Motor neuron (in vitro differentiated cells): ENCODE measurements at regions not wholly inside any gene's neighbourhood (a gene's known extent, or its start where the extent isn't known, plus 50 kb on each side); places are given as distances from the start of the nearest gene placed in this dataset.

Experiments
- ATAC-seq, 8 experiments: fragments of 200-7000 bp; cut with Tn5 transposase; replicated peaks in 6 of 8; 2 replicates each; pipeline ENCODE4 v1.8.0; 2021; ENCODE audit warnings: mild to moderate bottlenecking in 8 of 8, moderate library complexity in 8 of 8
- H3K27ac ChIP-seq, 2 donors: fragments of 250-450 bp; sonication (Bioruptor Pico); 2 replicates each; pipeline ENCODE4 v1.9.0; 2021; ENCODE audit warnings: antibody characterized with exemption in 2 of 2, mild to moderate bottlenecking in 2 of 2, moderate library complexity in 1 of 2
- H3K4me1 ChIP-seq, 2 donors: fragments of 250-450 bp; sonication (Bioruptor Pico); replicated peaks in 1 of 2; 2 replicates each; pipeline ENCODE4 v1.6.1; 2021; ENCODE audit warnings: antibody characterized with exemption in 2 of 2, mild to moderate bottlenecking in 2 of 2, moderate library complexity in 1 of 2
- H3K4me3 ChIP-seq, 5 donors: fragments of 250-450 bp; sonication (Bioruptor Pico); 2 replicates each; pipeline ENCODE4 v1.9.0; 2021; ENCODE audit warnings: antibody characterized with exemption in 5 of 5, mild to moderate bottlenecking in 5 of 5, moderate library complexity in 4 of 5
- WGBS, 10 experiments: fragments of 450-650 bp; shearing (Covaris generic); methylation state at CpG; one replicate each; pipeline ENCODE4 v1.0.0; 2022; 5-methylcytosine and 5-hydroxymethylcytosine counted together
- in situ Hi-C, 9 experiments: fragments of 400-800 bp; cut with MboI; loops; one replicate each; pipeline ENCODE4 v1.15.0; 2021; ENCODE audit warnings: low sequenced_read_pairs in 9 of 9, low pct_unique_long_range_greater_than_20kb in 2 of 9; ENCODE audit not compliant: unreplicated experiment in 9 of 9

DNA sequence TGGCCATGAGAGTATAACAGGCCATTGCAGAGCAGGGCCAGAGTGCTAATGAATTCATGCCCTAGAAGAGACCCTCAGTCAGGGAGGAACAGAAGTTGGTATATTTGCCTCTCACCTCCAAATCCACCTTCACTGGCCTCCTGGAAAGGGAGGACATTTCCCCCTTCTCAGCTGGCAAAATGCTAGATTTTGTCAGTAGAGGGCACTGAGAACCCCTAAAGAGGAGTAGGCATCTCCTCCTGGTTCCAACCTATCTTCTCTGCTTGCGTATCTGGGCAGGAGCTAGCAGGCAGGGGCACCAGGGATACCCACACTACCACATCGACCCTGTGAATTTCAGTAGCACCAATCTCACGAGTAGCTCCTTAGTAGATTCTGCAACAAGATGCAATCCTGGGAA is 79.8 kb upstream of the GHITM start:
- 0 to 100% (median 67%) methylated on average over 1 to 2 of the region's 3 CpGs; no CpG with 5 or more reads in 7 of the 10 experiments for WGBS, 10 experiments
- no peak overlapping the region for H3K27ac ChIP-seq
- ATAC-seq, result peak in 2 of 8 experiments; percentile 33 to 41
- H3K4me3 ChIP-seq, result no peak overlapping the region
- no peaks in the 10 kb centered on the region for H3K4me1 ChIP-seq
- in situ Hi-C loops, result no loop called here

DNA sequence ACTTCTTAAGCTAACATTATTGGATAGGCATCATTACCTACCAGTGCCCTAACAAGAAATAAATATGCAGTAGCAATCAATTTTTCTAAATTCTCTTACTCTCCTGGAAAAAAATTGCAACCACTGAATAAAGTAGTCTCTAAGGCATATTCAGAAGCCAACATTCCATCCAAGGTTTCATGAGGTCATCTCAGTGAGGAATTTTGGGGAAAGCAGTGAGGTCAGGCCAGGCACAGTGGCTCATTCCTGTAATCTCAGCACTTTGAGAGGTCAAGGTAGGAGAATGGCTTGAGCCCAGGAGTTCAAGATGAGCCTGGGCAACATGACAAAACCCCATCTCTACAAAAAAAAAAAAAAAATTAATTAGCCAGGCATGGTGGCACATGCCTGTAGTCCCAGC is 75.9 kb upstream of the GHITM start:
- in situ Hi-C loops, result no loop called here
- ATAC-seq, result peak in 1 of 8 experiments; percentile 9
- Histone ChIP-seq H3K4me3 (no peak overlapping the region), H3K27ac (no peak overlapping the region), H3K4me1 (no peaks in the 10 kb centered on the region)

DNA sequence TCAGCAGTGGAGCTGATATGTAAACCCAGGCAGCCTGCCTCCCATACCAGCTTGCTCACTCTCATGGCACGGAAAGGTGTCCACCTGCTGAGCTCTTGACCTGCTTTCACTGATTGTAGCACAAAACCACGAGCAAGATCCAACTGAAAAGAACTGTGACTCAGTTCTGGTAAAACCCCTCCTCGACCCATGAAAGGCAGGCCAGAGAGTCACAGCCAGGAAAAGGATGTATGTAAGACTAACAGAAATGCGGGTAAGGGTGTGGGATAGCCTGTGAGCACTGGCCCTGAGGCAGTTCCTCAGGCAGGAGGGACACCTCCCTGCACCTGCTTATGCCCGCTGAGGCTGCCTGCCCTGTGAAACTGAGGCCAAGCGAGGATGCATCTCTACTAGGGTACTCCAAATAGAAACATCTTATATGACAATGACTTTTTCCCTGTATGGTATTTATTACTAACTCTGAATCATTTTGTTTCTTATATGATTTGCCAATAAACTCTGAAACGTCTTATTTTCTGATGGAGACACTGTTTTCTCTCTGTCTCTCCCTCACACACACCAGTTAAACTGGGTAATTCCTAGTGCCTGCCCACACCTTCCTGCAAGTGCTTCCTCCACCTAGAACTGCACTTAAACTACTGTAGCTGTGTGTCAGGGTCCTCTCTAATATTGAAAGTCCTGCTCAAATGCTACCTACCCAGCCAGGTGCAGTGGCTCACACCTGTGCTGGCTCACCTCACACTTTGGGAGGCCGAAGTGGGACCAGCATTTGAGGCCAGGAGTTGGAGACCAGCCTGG is 73.3 kb upstream of the GHITM start:
- no peak overlapping the region for H3K4me3 ChIP-seq
- no peaks in the 10 kb centered on the region for H3K4me1 ChIP-seq
- 0 to 80% (median 70%) methylated on average over 2 to 8 of the region's 8 CpGs; no CpG with 5 or more reads in 1 of the 10 experiments for WGBS, 10 experiments
- peak in 3 of 8 experiments; percentile 39 to 97 (median 97) for ATAC-seq
- in situ Hi-C loops, result no loop called here
- no peak overlapping the region for H3K27ac ChIP-seq

DNA sequence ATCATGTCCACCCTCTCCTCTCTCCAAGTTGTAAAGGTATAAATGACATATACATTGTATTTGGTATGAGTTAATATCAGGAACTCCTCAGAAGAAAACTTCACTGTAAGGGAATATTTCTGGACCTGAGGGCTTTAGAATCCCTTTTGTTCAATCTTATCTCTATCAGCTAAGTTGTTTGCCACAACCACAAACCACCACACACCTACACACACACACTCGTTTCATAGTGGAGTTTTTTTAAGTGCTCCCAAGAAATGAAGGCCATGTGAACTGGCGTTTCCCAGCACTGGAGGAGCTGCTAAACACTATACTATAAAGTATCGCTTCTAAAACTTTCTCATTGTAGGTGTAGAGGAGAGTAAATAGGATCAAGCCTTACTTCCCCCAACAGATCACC is 64.8 kb upstream of the GHITM start:
- H3K27ac ChIP-seq, result no peak overlapping the region
- no peak for ATAC-seq
- WGBS, 10 experiments, result 0 to 86% (median 80%) methylated on average over 1 to 2 of the region's 3 CpGs; no CpG with 5 or more reads in 5 of the 10 experiments
- H3K4me3 ChIP-seq, result no peak overlapping the region
- in situ Hi-C loops, result no loop called here
- no peaks in the 10 kb centered on the region for H3K4me1 ChIP-seq

DNA sequence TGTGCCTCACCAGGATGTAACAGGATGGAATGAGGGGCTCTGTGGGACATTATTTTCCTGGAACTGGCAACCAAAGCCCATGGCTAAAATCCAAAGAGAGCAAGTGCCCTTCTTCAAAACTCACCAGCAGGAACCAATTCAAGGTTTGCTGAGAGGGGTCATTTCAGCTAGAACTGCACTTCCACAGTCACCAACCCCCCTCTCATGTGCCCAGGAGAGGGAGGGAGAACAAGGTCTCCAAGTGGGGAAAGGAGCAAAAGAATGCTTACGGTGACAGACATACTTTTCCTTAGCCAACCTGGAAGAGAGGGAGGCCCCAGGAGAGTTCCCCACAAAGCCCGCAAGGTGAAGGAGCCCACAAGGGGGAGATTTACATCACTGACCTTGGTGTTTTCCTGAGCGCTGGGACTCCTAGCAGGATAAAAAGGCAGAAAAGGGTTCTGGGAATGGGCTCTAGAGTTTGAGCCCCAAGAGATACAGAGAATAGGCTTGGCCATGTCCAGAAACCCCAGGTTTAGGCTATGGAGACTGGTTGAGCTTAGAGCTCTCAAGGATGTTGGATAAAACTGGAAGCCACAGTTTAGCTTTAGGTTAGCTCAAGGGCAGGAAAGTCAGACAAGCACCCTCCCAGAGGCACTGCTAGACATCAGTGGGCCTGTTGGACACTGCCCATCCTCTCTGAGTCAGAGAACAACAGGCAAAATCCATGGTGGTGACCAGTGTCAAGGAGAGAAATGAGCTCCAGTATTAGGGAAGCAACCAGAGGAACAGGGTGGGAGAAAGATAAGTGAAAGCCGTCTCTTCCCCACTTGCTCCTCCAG is 63.9 kb upstream of the GHITM start:
- in situ Hi-C loops, result no loop called here
- H3K4me1 ChIP-seq, result no peaks in the 10 kb centered on the region
- no peak overlapping the region for H3K4me3 ChIP-seq
- WGBS, 10 experiments, result 55 to 100% (median 89%) methylated on average over 1 to 3 of the region's 4 CpGs; no CpG with 5 or more reads in 2 of the 10 experiments
- ATAC-seq, result peak in 3 of 8 experiments; percentile 16 to 77 (median 71)
- H3K27ac ChIP-seq, result no peak overlapping the region

DNA sequence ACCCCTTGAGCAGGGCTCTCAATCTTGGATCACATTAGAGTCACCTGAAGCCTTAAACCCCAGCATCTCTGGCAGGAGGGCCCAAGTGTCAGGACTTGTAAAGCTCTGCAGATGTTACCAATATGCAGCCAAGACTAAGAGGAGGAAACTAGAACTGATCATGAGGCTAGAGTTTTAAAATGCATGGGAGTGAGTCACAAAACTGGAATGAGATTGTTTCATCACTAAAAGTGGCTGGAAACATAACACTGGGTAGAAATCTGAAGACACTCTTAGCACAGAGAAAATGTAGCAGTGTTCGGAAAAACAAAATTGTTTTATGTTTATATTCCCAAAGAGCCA is 63.3 kb upstream of the GHITM start:
- peak in 3 of 8 experiments; percentile 93 to 95 (median 93) for ATAC-seq
- H3K4me3 ChIP-seq, result no peak overlapping the region
- no peak overlapping the region for H3K27ac ChIP-seq
- WGBS, 10 experiments, result 0 to 100% (median 94%) methylated on average over 1 of the region's 1 CpG; no CpG with 5 or more reads in 2 of the 10 experiments
- no peaks in the 10 kb centered on the region for H3K4me1 ChIP-seq
- in situ Hi-C loops, result no loop called here

DNA sequence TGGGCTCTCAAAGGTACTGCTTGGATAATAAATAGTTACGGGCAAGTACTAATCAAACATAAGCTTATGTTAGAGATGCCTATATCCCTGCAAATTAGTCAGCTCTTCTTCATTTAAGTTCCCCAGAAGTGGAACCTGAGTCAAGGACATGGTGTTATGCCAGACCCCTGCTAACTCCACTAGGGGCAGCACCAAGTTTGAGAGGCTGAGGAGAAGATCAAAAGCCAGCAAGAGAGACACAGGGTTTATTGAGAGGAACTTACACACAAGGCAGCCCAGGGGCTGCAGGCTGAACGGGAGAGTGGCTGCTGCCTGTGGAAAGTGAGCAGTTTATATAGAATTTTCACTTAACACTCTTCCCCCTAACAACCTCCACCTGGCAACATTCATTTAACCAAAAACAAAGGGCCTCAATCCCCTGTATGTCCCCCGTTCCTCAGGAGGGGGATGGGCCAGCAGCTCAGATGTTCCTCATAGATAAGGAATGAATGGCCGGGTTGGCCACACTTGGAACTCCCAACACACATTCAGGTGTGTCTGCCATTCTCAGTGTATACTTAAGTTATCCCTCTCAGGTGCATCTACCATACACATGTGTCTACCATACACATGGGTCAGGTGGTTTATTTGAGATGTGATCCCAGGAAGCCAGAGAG is 62.6 kb upstream of the GHITM start:
- Histone ChIP-seq H3K4me1 (no peaks in the 10 kb centered on the region), H3K27ac (no peak overlapping the region), H3K4me3 (no peak overlapping the region)
- in situ Hi-C loops, result no loop called here
- WGBS, 10 experiments, result 0 to 100% (median 85%) methylated on average over 1 to 2 of the region's 4 CpGs; no CpG with 5 or more reads in 2 of the 10 experiments
- peak in 3 of 8 experiments; percentile 56 to 83 (median 56) for ATAC-seq

DNA sequence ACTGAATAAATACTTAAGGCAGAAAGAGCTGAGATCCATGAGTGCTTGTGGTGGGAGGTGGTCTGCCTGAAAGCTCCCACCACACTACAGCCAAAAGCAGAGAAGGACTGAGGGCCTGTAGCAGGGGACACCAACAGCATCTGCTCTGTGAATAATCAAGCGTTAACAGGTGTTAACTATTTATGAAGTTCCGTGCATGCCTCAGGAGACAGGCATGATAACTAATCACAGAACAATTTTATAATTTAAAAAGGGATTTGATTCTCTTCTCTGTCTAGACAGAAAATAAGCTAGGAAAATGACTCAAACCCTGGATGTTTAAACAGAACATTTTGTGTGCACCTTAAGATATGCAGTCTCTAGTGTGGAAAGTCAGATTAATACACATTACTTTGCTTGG is 61.5 kb upstream of the GHITM start:
- 65 to 100% (median 94%) methylated on average over 1 to 2 of the region's 2 CpGs; no CpG with 5 or more reads in 4 of the 10 experiments for WGBS, 10 experiments
- no peak for ATAC-seq
- no peak overlapping the region for H3K27ac ChIP-seq
- no peaks in the 10 kb centered on the region for H3K4me1 ChIP-seq
- in situ Hi-C loops, result no loop called here
- no peak overlapping the region for H3K4me3 ChIP-seq

DNA sequence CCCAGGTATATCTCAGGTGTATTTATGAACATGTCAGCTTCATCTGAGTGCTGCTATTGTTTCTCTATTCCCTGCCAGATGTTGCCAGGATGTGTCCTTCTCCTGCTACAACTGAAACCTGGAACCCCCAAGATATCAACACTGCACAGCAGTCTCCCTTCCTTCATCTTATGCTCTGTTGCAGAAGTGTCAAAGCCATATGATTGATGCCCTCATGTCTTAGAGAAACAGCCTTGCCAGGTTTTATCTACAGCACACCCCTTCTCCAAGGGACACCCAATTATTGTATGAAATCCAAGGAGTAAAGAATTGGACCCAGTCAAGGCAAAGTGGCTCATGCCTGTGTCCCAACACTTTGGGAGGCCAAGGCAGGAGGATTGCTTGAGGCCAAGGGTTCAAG is 60.5 kb upstream of the GHITM start:
- in situ Hi-C loops, result no loop called here
- no peak overlapping the region for H3K27ac ChIP-seq
- H3K4me3 ChIP-seq, result no peak overlapping the region
- no peak for ATAC-seq
- H3K4me1 ChIP-seq, result no peaks in the 10 kb centered on the region

DNA sequence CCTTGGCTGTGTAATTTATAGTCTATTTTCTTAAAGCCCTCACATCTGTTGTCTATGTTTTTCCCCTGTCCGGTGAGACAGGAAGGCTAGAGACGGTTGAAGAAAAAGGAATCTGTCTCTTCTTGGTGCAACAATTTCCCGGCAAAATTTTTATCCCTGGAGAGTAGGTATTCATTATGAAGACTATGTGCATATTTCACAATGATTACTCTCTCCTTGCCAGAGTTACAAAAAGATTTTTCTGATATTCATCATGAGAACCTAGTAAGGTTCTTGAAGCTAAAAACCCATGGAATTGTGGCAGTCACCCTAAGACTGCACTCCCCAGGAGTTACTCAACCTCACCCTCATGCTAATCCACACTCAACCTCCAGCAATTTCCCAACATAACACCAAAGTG is 55.0 kb upstream of the GHITM start:
- in situ Hi-C loops, result no loop called here
- Histone ChIP-seq H3K27ac (no peak overlapping the region), H3K4me3 (no peak overlapping the region), H3K4me1 (peaks cover 0 to 8% of the 10 kb centered on the region in 2 donors)
- ATAC-seq, result peak in 2 of 8 experiments; percentile 36 to 45
- WGBS, 10 experiments, result 0 to 100% (median 73%) methylated on average over 1 to 3 of the region's 3 CpGs; no CpG with 5 or more reads in 2 of the 10 experiments

DNA sequence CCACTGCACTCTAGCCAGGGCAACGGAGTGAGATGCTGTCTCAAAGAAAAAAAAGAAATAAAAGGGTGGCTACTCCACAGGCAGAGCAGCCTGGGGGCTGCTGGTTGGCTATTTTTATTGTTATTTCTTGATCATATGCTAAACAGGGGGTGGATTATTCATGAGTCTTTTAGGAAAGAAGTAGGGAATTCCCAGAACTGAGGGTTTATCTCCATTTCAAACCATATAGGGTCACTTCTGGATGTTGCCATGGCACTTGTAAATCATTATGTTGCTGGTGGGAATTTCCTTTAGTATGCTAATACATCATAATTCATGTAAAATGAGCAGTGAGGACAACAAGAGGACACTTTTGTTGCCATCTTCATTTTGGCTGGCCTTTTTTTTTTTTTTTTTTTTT is 52.1 kb upstream of the GHITM start:
- H3K27ac ChIP-seq, result no peak overlapping the region
- H3K4me3 ChIP-seq, result no peak overlapping the region
- peak in 3 of 8 experiments; percentile 74 to 91 (median 79) for ATAC-seq
- WGBS, 10 experiments, result 50% methylated on average over 1 of the region's 1 CpG; no CpG with 5 or more reads in 9 of the 10 experiments
- H3K4me1 ChIP-seq, result peaks cover 0 to 11% of the 10 kb centered on the region in 2 donors
- in situ Hi-C loops, result no loop called here

DNA sequence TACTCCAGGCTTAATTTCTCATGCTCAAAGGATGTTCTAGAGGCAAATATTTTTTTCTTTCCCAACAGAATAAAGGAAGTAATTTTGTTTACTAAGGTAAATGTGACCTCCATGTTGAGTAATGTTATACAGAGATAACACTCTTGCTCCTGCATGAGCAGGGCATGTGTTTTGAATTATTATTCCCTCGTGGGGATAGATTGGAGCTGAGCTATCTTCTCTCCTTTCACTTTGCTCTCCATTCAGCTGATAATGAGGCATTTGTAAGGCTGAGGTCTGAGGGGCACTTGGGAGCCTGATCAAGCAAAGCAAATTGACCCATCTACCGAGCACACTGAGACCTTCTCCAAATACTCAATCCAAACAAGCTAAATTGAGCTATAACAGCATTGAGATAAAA is 50.7 kb upstream of the GHITM start:
- in situ Hi-C loops, result no loop called here
- Histone ChIP-seq H3K27ac (no peak overlapping the region), H3K4me3 (no peak overlapping the region), H3K4me1 (peaks cover 0 to 11% of the 10 kb centered on the region in 2 donors)
- peak in 4 of 8 experiments; percentile 13 to 78 (median 72) for ATAC-seq
- 0 to 20% (median 0%) methylated on average over 1 to 2 of the region's 2 CpGs; no CpG with 5 or more reads in 3 of the 10 experiments for WGBS, 10 experiments

DNA sequence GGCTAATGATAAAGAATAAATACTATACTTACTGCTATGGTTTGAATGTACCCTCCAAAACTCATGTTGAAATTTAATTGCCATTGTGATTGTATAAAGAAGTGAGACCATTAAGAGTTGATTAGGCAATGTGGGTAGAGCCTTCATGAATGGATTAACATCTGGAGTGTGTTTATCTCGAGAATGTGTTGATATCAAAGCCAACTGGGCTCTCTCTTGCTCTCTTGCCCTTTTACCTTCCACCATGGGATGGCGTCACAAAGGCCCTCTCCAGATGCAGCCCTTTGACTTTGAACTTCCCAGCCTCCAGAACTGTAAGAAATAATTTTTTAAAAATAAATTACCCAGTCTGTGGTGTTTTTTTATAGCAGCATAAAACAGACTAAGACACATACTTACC is 50.1 kb upstream of the GHITM start:
- Histone ChIP-seq H3K4me3 (no peak overlapping the region), H3K27ac (no peak overlapping the region), H3K4me1 (peaks cover 0 to 11% of the 10 kb centered on the region in 2 donors)
- no peak for ATAC-seq
- in situ Hi-C loops, result no loop called here
- WGBS, 10 experiments, result 0 to 100% (median 40%) methylated on average over 1 to 2 of the region's 2 CpGs; no CpG with 5 or more reads in 3 of the 10 experiments
